K562 (cell line): ENCODE measurements at regions not wholly inside any gene's neighbourhood (a gene's known extent, or its start where the extent isn't known, plus 50 kb on each side); places are given as distances from the start of the nearest gene placed in this dataset.

Experiments
- CREB3 ChIP-seq: fragments of 450-650 bp; conservative IDR thresholded peaks from 2 replicates; pipeline ENCODE4 v1.6.1; 2016; ENCODE audit warnings: missing genetic modification characterization, low read depth, mild to moderate bottlenecking, missing compliant biosample characterization, moderate library complexity
- FOXK2 ChIP-seq, 2 experiments: fragments of 450-650 bp; IDR thresholded peaks in 1 of 2; conservative IDR thresholded peaks in 1 of 2; 2 replicates each; pipeline ENCODE4 v1.6.1; 2016; ENCODE audit warnings: low read depth in 2 of 2, mild to moderate bottlenecking in 1 of 2
- FOXO4 ChIP-seq: fragments of 450-650 bp; formaldehyde crosslinking; IDR thresholded peaks from 2 replicates; pipeline ENCODE4 v1.4.0; 2020; ENCODE audit warnings: mild to moderate bottlenecking, moderate library complexity
- HDAC3 ChIP-seq: fragments of 450-650 bp; IDR thresholded peaks from 2 replicates; pipeline ENCODE4 v1.6.1; 2018; ENCODE audit warnings: borderline replicate concordance, mild to moderate bottlenecking, moderate library complexity; ENCODE audit not compliant: partially characterized antibody
- HOMEZ ChIP-seq: fragments of 250-450 bp; sonication (Bioruptor Pico); IDR thresholded peaks from 2 replicates; pipeline ENCODE4 v1.4.0; 2020; ENCODE audit warnings: mild to moderate bottlenecking, moderate library complexity
- NBN ChIP-seq: fragments of 450-650 bp; IDR thresholded peaks from 2 replicates; pipeline ENCODE4 v1.6.1; 2016; ENCODE audit warnings: low read depth, mild to moderate bottlenecking
- NRF1 ChIP-seq, 2 experiments: fragments of 450-650 bp; IDR thresholded peaks in 1 of 2; conservative IDR thresholded peaks in 1 of 2; 2 replicates each; pipeline ENCODE4 v1.6.1; 2014; ENCODE audit warnings: mild to moderate bottlenecking in 2 of 2
- PYGO2 ChIP-seq: fragments of 450-650 bp; IDR thresholded peaks from 2 replicates; pipeline ENCODE4 v1.6.1; 2016; ENCODE audit warnings: mild to moderate bottlenecking, missing genetic modification characterization, moderate library complexity, missing compliant biosample characterization
- RBM22 ChIP-seq: fragments of 200-400 bp; formaldehyde crosslinking; IDR thresholded peaks from 2 replicates; pipeline ENCODE4 v1.6.1; 2018; ENCODE audit warnings: low read length, low read depth; ENCODE audit not compliant: poor library complexity, severe bottlenecking
- RFX1 ChIP-seq: fragments of 450-650 bp; IDR thresholded peaks from 2 replicates; pipeline ENCODE4 v1.6.1; 2016; ENCODE audit warnings: mild to moderate bottlenecking, moderate library complexity
- RHOXF2B ChIP-seq: fragments of 250-450 bp; sonication (Bioruptor Pico); conservative IDR thresholded peaks from 2 replicates; pipeline ENCODE4 v1.5.1; 2021
- XRCC4 ChIP-seq: IDR thresholded peaks from one replicate; pipeline ENCODE4 v1.6.1; 2011; ENCODE audit not compliant: insufficient read depth, insufficient read length; ENCODE audit errors: extremely low read depth
- ZBTB49 ChIP-seq: sonication (generic); formaldehyde crosslinking; IDR thresholded peaks from 2 replicates; pipeline ENCODE4 v1.8.0; 2022; ENCODE audit warnings: missing genetic modification reagents, mild to moderate bottlenecking, borderline replicate concordance
- ZC3H8 ChIP-seq: fragments of 450-650 bp; IDR thresholded peaks from 2 replicates; pipeline ENCODE4 v1.6.1; 2017
- ZNF133 ChIP-seq: fragments of 250-450 bp; sonication (Bioruptor Pico); IDR thresholded peaks from 2 replicates; pipeline ENCODE4 v1.4.0; 2020; ENCODE audit warnings: mild to moderate bottlenecking
- ZNF134 ChIP-seq: fragments of 250-450 bp; sonication (Bioruptor Pico); conservative IDR thresholded peaks from 2 replicates; pipeline ENCODE4 v1.4.0; 2020
- ZNF780A ChIP-seq: fragments of 250-450 bp; sonication (Bioruptor Pico); IDR thresholded peaks from 2 replicates; pipeline ENCODE4 v1.5.0; 2021; ENCODE audit warnings: mild to moderate bottlenecking
- TF ChIP-seq, protein P1 (sequence below): sonication (generic); formaldehyde crosslinking; IDR thresholded peaks from 2 replicates; pipeline ENCODE4 v1.8.0; 2022; ENCODE audit warnings: mild to moderate bottlenecking, missing genetic modification reagents
- TF ChIP-seq, protein P2 (sequence below): sonication (generic); formaldehyde crosslinking; IDR thresholded peaks from 2 replicates; pipeline ENCODE4 v1.8.1; 2022; ENCODE audit warnings: missing genetic modification reagents
- TF ChIP-seq, protein P3 (sequence below): sonication (generic); formaldehyde crosslinking; IDR thresholded peaks from 2 replicates; pipeline ENCODE4 v1.8.0; 2022; ENCODE audit warnings: mild to moderate bottlenecking, low read depth, missing genetic modification reagents

- TF ChIP-seq, protein P1, sequence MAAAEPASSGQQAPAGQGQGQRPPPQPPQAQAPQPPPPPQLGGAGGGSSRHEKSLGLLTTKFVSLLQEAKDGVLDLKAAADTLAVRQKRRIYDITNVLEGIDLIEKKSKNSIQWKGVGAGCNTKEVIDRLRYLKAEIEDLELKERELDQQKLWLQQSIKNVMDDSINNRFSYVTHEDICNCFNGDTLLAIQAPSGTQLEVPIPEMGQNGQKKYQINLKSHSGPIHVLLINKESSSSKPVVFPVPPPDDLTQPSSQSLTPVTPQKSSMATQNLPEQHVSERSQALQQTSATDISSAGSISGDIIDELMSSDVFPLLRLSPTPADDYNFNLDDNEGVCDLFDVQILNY, result no peak
- TF ChIP-seq RFX1, result no peak
- TF ChIP-seq FOXO4 (CRISPR knock-in tag), result no peak
- no peak for TF ChIP-seq RHOXF2B (CRISPR knock-in tag)
- TF ChIP-seq NRF1 (conservative IDR thresholded peaks at IDR 0.05 in 1 of 2, IDR thresholded peaks at IDR 0.05 in 1 of 2), result no peak
- TF ChIP-seq FOXK2 (conservative IDR thresholded peaks at IDR 0.05 in 1 of 2, IDR thresholded peaks at IDR 0.05 in 1 of 2; ENCODE audit: low read depth in 2 of 2), result no peak
- TF ChIP-seq, protein P2, sequence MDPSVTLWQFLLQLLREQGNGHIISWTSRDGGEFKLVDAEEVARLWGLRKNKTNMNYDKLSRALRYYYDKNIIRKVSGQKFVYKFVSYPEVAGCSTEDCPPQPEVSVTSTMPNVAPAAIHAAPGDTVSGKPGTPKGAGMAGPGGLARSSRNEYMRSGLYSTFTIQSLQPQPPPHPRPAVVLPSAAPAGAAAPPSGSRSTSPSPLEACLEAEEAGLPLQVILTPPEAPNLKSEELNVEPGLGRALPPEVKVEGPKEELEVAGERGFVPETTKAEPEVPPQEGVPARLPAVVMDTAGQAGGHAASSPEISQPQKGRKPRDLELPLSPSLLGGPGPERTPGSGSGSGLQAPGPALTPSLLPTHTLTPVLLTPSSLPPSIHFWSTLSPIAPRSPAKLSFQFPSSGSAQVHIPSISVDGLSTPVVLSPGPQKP, result no peak
- no peak for TF ChIP-seq NBN
- TF ChIP-seq ZC3H8, result no peak
- no peak for TF ChIP-seq PYGO2 (tag)
- TF ChIP-seq ZNF133 (CRISPR knock-in tag), result no peak
- no peak for TF ChIP-seq CREB3 (tag)
- TF ChIP-seq RBM22, result no peak
- TF ChIP-seq HOMEZ (CRISPR knock-in tag), result no peak
- no peak for TF ChIP-seq XRCC4
- TF ChIP-seq, protein P3, sequence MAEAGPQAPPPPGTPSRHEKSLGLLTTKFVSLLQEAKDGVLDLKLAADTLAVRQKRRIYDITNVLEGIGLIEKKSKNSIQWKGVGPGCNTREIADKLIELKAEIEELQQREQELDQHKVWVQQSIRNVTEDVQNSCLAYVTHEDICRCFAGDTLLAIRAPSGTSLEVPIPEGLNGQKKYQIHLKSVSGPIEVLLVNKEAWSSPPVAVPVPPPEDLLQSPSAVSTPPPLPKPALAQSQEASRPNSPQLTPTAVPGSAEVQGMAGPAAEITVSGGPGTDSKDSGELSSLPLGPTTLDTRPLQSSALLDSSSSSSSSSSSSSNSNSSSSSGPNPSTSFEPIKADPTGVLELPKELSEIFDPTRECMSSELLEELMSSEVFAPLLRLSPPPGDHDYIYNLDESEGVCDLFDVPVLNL (CRISPR knock-in tag), result no peak
- TF ChIP-seq ZNF780A (CRISPR knock-in tag), result 0 out of 2 replicates have a peak, but pooled peaks have one; percentile 20
- no peak for TF ChIP-seq HDAC3
- TF ChIP-seq ZBTB49, result no peak
- no peak for TF ChIP-seq ZNF134 (CRISPR knock-in tag)
These were observed 244.1 kb upstream of the MAF start (continued) for GRCh38 chr16:79844603-79845002.
